Mucosa of descending colon (tissue), 3 donors: ENCODE measurements at regions not wholly inside any gene's neighbourhood (a gene's known extent, or its start where the extent isn't known, plus 50 kb on each side); places are given as distances from the start of the nearest gene placed in this dataset.
A peak's percentile ranks its signal among the peaks of the same experiment; 100 is the strongest.

ENCODE experiments used
- ATAC-seq: fragments of 200-7000 bp; cut with Tn5 transposase; one replicate; pipeline ENCODE4 v1.9.1; 2020; ENCODE audit warnings: mild to moderate bottlenecking, moderate library complexity
- DNase-seq, 3 donors: peaks; one replicate each; pipeline ENCODE4 v3.0.0-alpha.2; 2020
- H3K36me3 ChIP-seq: fragments of 200-600 bp; one replicate; pipeline ENCODE4 v1.8.0; 2021; ENCODE audit warnings: low read depth, mild to moderate bottlenecking
- H3K4me1 ChIP-seq: fragments of 200-600 bp; one replicate; pipeline ENCODE4 v1.8.0; 2021; ENCODE audit warnings: low read depth, mild to moderate bottlenecking
- H3K4me3 ChIP-seq: fragments of 200-600 bp; one replicate; pipeline ENCODE4 v1.8.0; 2021; ENCODE audit warnings: mild to moderate bottlenecking
- H3K9me3 ChIP-seq: fragments of 200-600 bp; one replicate; pipeline ENCODE4 v1.8.0; 2021; ENCODE audit warnings: mild to moderate bottlenecking
- CTCF ChIP-seq: fragments of 200-600 bp; IDR thresholded peaks from one replicate; pipeline ENCODE4 v1.8.0; 2022; ENCODE audit warnings: antibody characterized with exemption, mild to moderate bottlenecking
- intact Hi-C, 2 donors: fragments of 100-400 bp; cut with DNase I in 1 of 2; cut with micrococcal nuclease in 1 of 2; formaldehyde crosslinking; loops; one replicate each; pipeline versions ENCODE4 v1.11.0 to v1.11.1; 2022; cut with DNase I, micrococcal nuclease
- donor health status: DM: no; HTN: no; CAD: no; lungs with moderate emphysema.
- donor health status: DM: no; HTN: no; CAD: no.
- donor health status: DM: no; HTN: yes; CAD: no.

GRCh38 chr22:48045369-48045768, 1282.9 kb downstream of the TBC1D22A start:
- peak; percentile 24 for ATAC-seq
- intact Hi-C loops: no loop called here
- no peak for TF ChIP-seq CTCF
- no peaks in the 10 kb centered on the region for H3K36me3 ChIP-seq
- no peak overlapping the region for H3K4me3 ChIP-seq
- no peaks in the 10 kb centered on the region for H3K9me3 ChIP-seq
- peak in 1 of 3 donors; percentile 14 for DNase-seq
- H3K4me1 ChIP-seq: no peaks in the 10 kb centered on the region

DNA sequence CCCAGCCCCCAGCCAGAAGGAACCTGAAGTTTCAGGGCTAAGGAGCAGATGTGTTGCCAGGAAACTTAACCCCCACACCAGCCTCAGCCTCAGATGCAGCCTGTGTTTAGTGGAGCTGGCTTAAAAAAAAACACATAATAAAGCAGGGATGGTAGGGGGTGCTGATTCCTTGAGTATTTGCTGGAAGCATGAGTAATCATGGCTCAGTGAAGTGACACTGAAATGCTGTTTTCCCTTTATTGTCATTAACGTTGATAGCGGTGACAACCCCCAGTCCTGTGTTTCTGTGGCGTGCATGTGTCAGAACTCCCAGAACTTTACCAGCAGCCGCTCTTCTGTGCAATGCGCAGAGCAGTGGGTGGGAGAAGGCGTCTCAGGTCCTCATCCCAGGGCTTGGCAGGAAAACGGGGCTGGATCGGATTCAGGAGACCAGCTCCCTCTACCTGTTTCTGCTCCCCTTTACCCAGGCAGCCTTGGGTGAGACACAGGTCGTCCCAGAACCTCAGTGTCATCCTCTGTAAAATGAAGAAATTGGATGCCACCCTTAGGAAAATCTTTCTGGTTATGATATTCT, 1282.1 kb downstream of the TBC1D22A start:
- ATAC-seq (no peak), DNase-seq (no peak)
- Histone ChIP-seq H3K4me3 (no peak overlapping the region), H3K9me3 (no peaks in the 10 kb centered on the region), H3K36me3 (no peaks in the 10 kb centered on the region), H3K4me1 (no peaks in the 10 kb centered on the region)
- intact Hi-C loops: no loop called here
- TF ChIP-seq CTCF: no peak

DNA sequence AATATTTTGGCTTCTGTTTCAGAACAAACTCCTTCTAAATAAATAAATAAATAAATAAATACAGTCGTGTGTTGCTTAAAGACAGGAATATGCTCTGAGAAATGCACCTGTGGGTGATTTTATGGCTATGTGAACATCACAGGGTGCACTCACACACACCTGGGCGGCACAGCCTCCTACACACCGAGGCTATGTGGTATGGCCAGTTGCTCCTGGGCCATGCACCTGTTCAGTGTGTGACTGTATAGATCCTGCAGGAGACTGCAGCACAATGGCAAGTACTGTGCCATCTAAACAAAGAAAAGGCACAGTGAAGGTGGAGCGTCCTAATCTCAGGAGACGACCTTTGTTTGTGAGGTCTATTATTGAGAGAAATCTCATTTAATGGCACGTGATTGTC, 1281.1 kb downstream of the TBC1D22A start:
- DNase-seq: no peak
- H3K9me3 ChIP-seq: no peaks in the 10 kb centered on the region
- no peak overlapping the region for H3K4me3 ChIP-seq
- no peak for TF ChIP-seq CTCF
- no peaks in the 10 kb centered on the region for H3K4me1 ChIP-seq
- H3K36me3 ChIP-seq: no peaks in the 10 kb centered on the region
- intact Hi-C loops: no loop called here
- no peak for ATAC-seq

DNA sequence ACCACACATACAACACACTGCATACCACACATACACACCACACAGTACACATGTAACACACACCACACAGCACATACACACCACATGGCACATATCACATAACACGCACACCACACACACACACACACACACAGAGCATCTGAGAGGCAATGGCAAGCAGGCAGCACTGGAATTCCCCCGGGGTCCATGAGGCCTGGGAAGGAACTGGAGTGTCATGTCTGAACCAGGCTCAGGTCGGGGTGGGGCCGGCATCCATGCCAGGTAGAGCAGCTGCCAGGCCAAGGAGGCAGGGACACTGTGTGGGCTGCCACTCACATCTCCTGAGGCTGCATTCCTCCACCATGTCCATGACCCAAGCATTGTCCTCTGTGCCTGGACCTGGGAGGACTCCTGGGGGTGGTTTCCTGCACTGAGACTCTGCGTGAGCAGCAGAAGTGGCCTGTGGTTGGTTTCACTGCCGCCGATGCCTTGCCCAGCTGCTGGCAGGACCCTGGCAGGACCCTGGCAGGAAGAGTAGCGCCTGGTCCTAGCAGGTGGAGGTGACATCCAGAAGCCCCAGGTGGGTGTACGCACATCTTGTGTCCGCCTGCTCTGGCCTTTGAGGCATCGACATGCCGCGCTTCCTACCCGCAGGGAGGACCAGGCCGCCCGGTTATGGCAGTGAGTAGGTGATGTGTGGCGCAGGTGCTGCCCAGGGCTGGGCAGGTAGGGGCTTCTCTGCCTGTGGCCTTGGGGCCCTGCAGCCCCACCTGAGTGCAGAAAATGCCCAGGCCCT, 1280.4 kb downstream of the TBC1D22A start:
- DNase-seq: no peak
- no peaks in the 10 kb centered on the region for H3K36me3 ChIP-seq
- ATAC-seq: no peak
- no peaks in the 10 kb centered on the region for H3K4me1 ChIP-seq
- TF ChIP-seq CTCF: no peak
- no peak overlapping the region for H3K4me3 ChIP-seq
- no peaks in the 10 kb centered on the region for H3K9me3 ChIP-seq
- intact Hi-C loops: no loop called here

- no peaks in the 10 kb centered on the region for H3K4me1 ChIP-seq
- intact Hi-C loops: no loop called here
- H3K36me3 ChIP-seq: no peaks in the 10 kb centered on the region
- no peak for ATAC-seq
- no peaks in the 10 kb centered on the region for H3K9me3 ChIP-seq
- no peak for DNase-seq
- no peak overlapping the region for H3K4me3 ChIP-seq
- TF ChIP-seq CTCF: no peak
These were observed 1276.9 kb downstream of the TBC1D22A start for GRCh38 chr22:48039326-48039725.
